NT2/D1 (cell line): ENCODE measurements at regions not wholly inside any gene's neighbourhood (a gene's known extent, or its start where the extent isn't known, plus 50 kb on each side); places are given as distances from the start of the nearest gene placed in this dataset.

Experiments
- SUZ12 ChIP-seq: IDR thresholded peaks from 2 replicates; pipeline ENCODE4 v1.6.1; 2011; ENCODE audit not compliant: insufficient read length, insufficient read depth; ENCODE audit errors: extremely low read depth
- YY1 ChIP-seq: IDR thresholded peaks from 2 replicates; pipeline ENCODE4 v1.6.1; 2011; ENCODE audit not compliant: insufficient read length, insufficient read depth
- ZNF274 ChIP-seq: IDR thresholded peaks from 2 replicates; pipeline ENCODE4 v1.6.1; 2011; ENCODE audit warnings: mild to moderate bottlenecking, low read depth, low read length

DNA sequence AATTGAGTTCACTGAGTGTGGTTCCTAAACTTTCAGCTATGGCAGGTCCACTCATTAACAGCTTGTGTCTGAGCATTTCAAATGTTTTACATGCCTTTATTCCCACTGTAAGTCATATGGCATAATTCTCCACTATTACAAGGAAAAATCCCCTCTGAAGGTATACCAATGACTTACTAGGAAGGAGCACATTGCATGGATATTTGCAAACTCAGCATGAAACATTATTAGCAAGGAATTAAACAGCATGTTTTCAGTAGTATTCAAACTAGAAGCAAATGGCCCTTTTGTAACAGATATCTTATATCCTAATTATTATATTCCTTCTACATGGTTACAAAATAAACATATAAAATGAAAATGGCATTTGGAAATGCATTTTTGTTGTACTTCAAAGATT is 566.4 kb upstream of the CCNG1 start:
- TF ChIP-seq YY1 (no peak), ZNF274 (no peak), SUZ12 (no peak)
